NCI-H524 treated with DMSO at 0.1 percent for 48 hours (cell line): ENCODE measurements at regions not wholly inside any gene's neighbourhood (a gene's known extent, or its start where the extent isn't known, plus 50 kb on each side); places are given as distances from the start of the nearest gene placed in this dataset.
"Not testable (repeated sequence)": the region's sequence is repeated elsewhere in the genome, so short reads cannot be mapped to it uniquely, and the experiment has no call there.

Source experiments
- DNase-seq: peaks from one replicate; lab custom pipeline; 2025; lab: John Stamatoyannopoulos, UW

- DNase-seq, result no peak
These were observed 133.2 kb upstream of the RCN1 start for GRCh38 chr11:31957674-31958073.

- no peak for DNase-seq
These were observed 134.6 kb upstream of the RCN1 start for GRCh38 chr11:31956310-31956709.

- no peak for DNase-seq
These were observed 135.0 kb upstream of the RCN1 start for GRCh38 chr11:31955838-31956237.

- no peak for DNase-seq
These were observed 137.0 kb upstream of the RCN1 start for GRCh38 chr11:31953803-31954327.

- DNase-seq, result not testable (repeated sequence)
These were observed 138.6 kb upstream of the PAX6 start for GRCh38 chr11:31949733-31950200.

GRCh38 chr11:31947051-31947450 lies 135.9 kb upstream of the PAX6 start:
- DNase-seq, result no peak

- DNase-seq, result no peak
These were observed 132.1 kb upstream of the PAX6 start for GRCh38 chr11:31943056-31943780.

GRCh38 chr11:31940371-31941037 lies 129.4 kb upstream of the PAX6 start:
- DNase-seq, result no peak

GRCh38 chr11:31939004-31939403 lies 127.9 kb upstream of the PAX6 start:
- DNase-seq, result no peak

- no peak for DNase-seq
These were observed 125.2 kb upstream of the PAX6 start for GRCh38 chr11:31936312-31936711.

GRCh38 chr11:31932879-31933278 lies 121.8 kb upstream of the PAX6 start:
- DNase-seq, result no peak

- no peak for DNase-seq
These were observed 116.9 kb upstream of the PAX6 start for GRCh38 chr11:31927982-31928381.

- no peak for DNase-seq
These were observed 115.8 kb upstream of the PAX6 start for GRCh38 chr11:31926816-31927528.

- DNase-seq, result no peak
These were observed 115.0 kb upstream of the PAX6 start for GRCh38 chr11:31926106-31926505.

- DNase-seq, result no peak
These were observed 111.3 kb upstream of the PAX6 start for GRCh38 chr11:31922450-31922849.

GRCh38 chr11:31921081-31921480 lies 110.0 kb upstream of the PAX6 start:
- DNase-seq, result no peak

GRCh38 chr11:31919175-31919574 lies 108.1 kb upstream of the PAX6 start:
- DNase-seq, result no peak

- no peak for DNase-seq
These were observed 104.7 kb upstream of the PAX6 start for GRCh38 chr11:31915867-31916266.

- DNase-seq, result no peak
These were observed 102.9 kb upstream of the PAX6 start for GRCh38 chr11:31913985-31914384.

GRCh38 chr11:31912808-31913207 lies 101.7 kb upstream of the PAX6 start:
- DNase-seq, result no peak

GRCh38 chr11:31910950-31911576 lies 99.9 kb upstream of the PAX6 start:
- no peak for DNase-seq
